IMR-90 (cell line): ENCODE measurements at regions not wholly inside any gene's neighbourhood (a gene's known extent, or its start where the extent isn't known, plus 50 kb on each side); places are given as distances from the start of the nearest gene placed in this dataset.

ENCODE experiments used
- ATAC-seq: fragments of 200-7000 bp; cut with Tn5 transposase; 2 replicates; pipeline ENCODE4 v1.9.1; 2020; ENCODE audit warnings: low read depth, mild to moderate bottlenecking, moderate library complexity
- BruUV-seq: library from RNA; stranded (reverse); fragments of 400-500 nt; replicated peaks from 2 replicates; lab custom pipeline; 2021; lab: Mats Ljungman, UMichigan
- CTCF ChIA-PET: fragments of 300-600 bp; formaldehyde crosslinking; extraction: SDS; loops from one replicate; lab custom pipeline; 2021; ENCODE audit warnings: antibody characterized with exemption; lab: Yijun Ruan, JAX
- POLR2A ChIA-PET: fragments of 300-600 bp; sonication (Branson Sonifier 250); formaldehyde crosslinking; loops from one replicate; lab custom pipeline; 2022; ENCODE audit warnings: antibody characterized with exemption; ENCODE audit not compliant: unreplicated experiment; lab: Charles Lee
- DNase-seq: peaks from one replicate; pipeline ENCODE4 v3.0.0; 2013
- H2AFZ ChIP-seq: replicated peaks from 2 replicates; pipeline ENCODE3; 2013; ENCODE audit warnings: low read length, mild to moderate bottlenecking; ENCODE audit not compliant: poor library complexity
- H2AK5ac ChIP-seq: 2 replicates; pipeline ENCODE4 v1.6.1; 2013; ENCODE audit warnings: low read depth, low read length, inconsistent platforms
- H2AK9ac ChIP-seq: replicated peaks from 2 replicates; pipeline ENCODE3; 2013; ENCODE audit warnings: mild to moderate bottlenecking, low read depth, low read length, moderate library complexity; ENCODE audit not compliant: poor library complexity
- H2BK120ac ChIP-seq: 2 replicates; pipeline ENCODE4 v1.6.1; 2013; ENCODE audit warnings: low read depth, low read length, inconsistent platforms
- H2BK15ac ChIP-seq: 3 replicates; pipeline ENCODE4 v1.6.1; 2013; ENCODE audit warnings: low read depth, low read length, inconsistent platforms
- H2BK20ac ChIP-seq: 2 replicates; pipeline ENCODE4 v1.6.1; 2013; ENCODE audit warnings: low read depth, mild to moderate bottlenecking, inconsistent platforms, low read length, moderate library complexity
- H2BK5ac ChIP-seq: 2 replicates; pipeline ENCODE4 v1.6.1; 2013; ENCODE audit warnings: mild to moderate bottlenecking, low read depth, low read length, inconsistent platforms; ENCODE audit not compliant: poor library complexity, severe bottlenecking
- H3K14ac ChIP-seq: replicated peaks from 2 replicates; pipeline ENCODE4 v1.6.1; 2013; ENCODE audit warnings: low read depth, low read length, inconsistent platforms
- H3K18ac ChIP-seq: 2 replicates; pipeline ENCODE4 v1.6.1; 2013; ENCODE audit warnings: low read depth, low read length, control low read depth
- H3K23ac ChIP-seq: 2 replicates; pipeline ENCODE4 v1.6.1; 2013; ENCODE audit warnings: low read depth, low read length, inconsistent platforms
- H3K27ac ChIP-seq: 2 replicates; pipeline ENCODE4 v1.5.1; 2013; ENCODE audit warnings: mild to moderate bottlenecking, control low read depth, low read length; ENCODE audit not compliant: insufficient read depth
- H3K27me3 ChIP-seq: 2 replicates; pipeline ENCODE4 v1.6.1; 2013; ENCODE audit warnings: low read length; ENCODE audit not compliant: control insufficient read depth, insufficient read depth
- H3K36me3 ChIP-seq: 2 replicates; pipeline ENCODE4 v1.6.1; 2013; ENCODE audit warnings: low read length, mixed read lengths; ENCODE audit not compliant: control insufficient read depth, insufficient read depth
- H3K4ac ChIP-seq: 2 replicates; pipeline ENCODE4 v1.6.1; 2013; ENCODE audit warnings: low read depth, low read length, inconsistent platforms
- H3K4me1 ChIP-seq: 2 replicates; pipeline ENCODE4 v1.6.1; 2013; ENCODE audit warnings: low read length, mixed read lengths; ENCODE audit not compliant: control insufficient read depth, insufficient read depth
- H3K4me2 ChIP-seq: 2 replicates; pipeline ENCODE4 v1.6.1; 2013; ENCODE audit warnings: low read depth, mild to moderate bottlenecking, control low read depth, low read length, moderate library complexity
- H3K4me3 ChIP-seq: 2 replicates; pipeline ENCODE4 v1.5.1; 2013; ENCODE audit warnings: low read depth, mild to moderate bottlenecking, control low read depth, low read length, moderate library complexity; ENCODE audit not compliant: insufficient read depth
- H3K56ac ChIP-seq: 2 replicates; pipeline ENCODE4 v1.6.1; 2013; ENCODE audit warnings: low read length, inconsistent platforms; ENCODE audit not compliant: insufficient read depth; ENCODE audit errors: extremely low read depth
- H3K79me1 ChIP-seq, 2 experiments: 2 replicates each; pipeline ENCODE4 v1.6.1; 2013; ENCODE audit warnings: low read length in 2 of 2, inconsistent platforms in 1 of 2, low read depth in 1 of 2
- H3K9ac ChIP-seq: 2 replicates; pipeline ENCODE4 v1.6.1; 2013; ENCODE audit warnings: low read depth, low read length, control low read depth
- H3K9me1 ChIP-seq: 2 replicates; pipeline ENCODE4 v1.6.1; 2013; ENCODE audit warnings: low read length, inconsistent platforms; ENCODE audit not compliant: insufficient read depth
- H3K9me3 ChIP-seq: 2 replicates; pipeline ENCODE4 v1.6.1; 2013; ENCODE audit warnings: low read length; ENCODE audit not compliant: control insufficient read depth, insufficient read depth
- H4K20me1 ChIP-seq: 2 replicates; pipeline ENCODE4 v1.6.1; 2013; ENCODE audit warnings: low read length, inconsistent platforms; ENCODE audit not compliant: insufficient read depth
- H4K5ac ChIP-seq: 2 replicates; pipeline ENCODE4 v1.6.1; 2013; ENCODE audit warnings: mild to moderate bottlenecking, low read depth, low read length, control low read depth
- H4K8ac ChIP-seq, 2 experiments: 2 replicates each; pipeline ENCODE4 v1.6.1; 2013; ENCODE audit warnings: low read depth in 2 of 2, low read length in 2 of 2, control low read depth in 1 of 2, inconsistent platforms in 1 of 2
- H4K91ac ChIP-seq: 2 replicates; pipeline ENCODE4 v1.6.1; 2013; ENCODE audit warnings: low read depth, low read length, inconsistent platforms; ENCODE audit not compliant: insufficient read depth
- FOS ChIP-seq: fragments of 150-350 bp; IDR thresholded peaks from 2 replicates; pipeline ENCODE4 v1.6.1; 2016; ENCODE audit warnings: low read depth, low read length
- MAFK ChIP-seq: IDR thresholded peaks from 2 replicates; pipeline ENCODE4 v1.6.1; 2012; ENCODE audit warnings: low read depth, low read length, improper control_type of control experiment
- MAZ ChIP-seq: IDR thresholded peaks from 2 replicates; pipeline ENCODE4 v1.6.1; 2012; ENCODE audit warnings: low read depth, mild to moderate bottlenecking, low read length, improper control_type of control experiment, moderate library complexity, borderline replicate concordance
- MXI1 ChIP-seq: IDR thresholded peaks from 2 replicates; pipeline ENCODE4 v1.6.1; 2012; ENCODE audit warnings: low read depth, mild to moderate bottlenecking, low read length, moderate library complexity, borderline replicate concordance
- POLR2A ChIP-seq: IDR thresholded peaks from 2 replicates; pipeline ENCODE4 v1.6.1; 2012; ENCODE audit warnings: mild to moderate bottlenecking, low read depth, low read length
- RFX5 ChIP-seq: IDR thresholded peaks from 2 replicates; pipeline ENCODE4 v1.8.0; 2012; ENCODE audit warnings: low read depth, mild to moderate bottlenecking, low read length, moderate library complexity
- SMC3 ChIP-seq: fragments of 150-350 bp; IDR thresholded peaks from 2 replicates; pipeline ENCODE4 v1.6.1; 2016; ENCODE audit warnings: low read depth, mild to moderate bottlenecking, antibody characterized with exemption, low read length, moderate library complexity
- USF2 ChIP-seq: fragments of 150-350 bp; IDR thresholded peaks from 2 replicates; pipeline ENCODE4 v1.6.1; 2017; ENCODE audit warnings: mild to moderate bottlenecking, antibody characterized with exemption, low read length, low read depth
- WGBS, 2 experiments: methylation state at CpG; one replicate each; pipeline versions ENCODE4 v1.1.5 to v1.1.7; 2013; ENCODE audit warnings: missing lambda C conversion rate in 2 of 2; ENCODE audit not compliant: insufficient read length in 1 of 2; ENCODE audit errors: extremely low coverage in 2 of 2; 5-methylcytosine and 5-hydroxymethylcytosine counted together
- dilution Hi-C: fragments of 300-500 bp; cut with HindIII; formaldehyde crosslinking; loops from one replicate; pipeline ENCODE4 v1.14.3; 2018; ENCODE audit warnings: low sequenced_read_pairs; ENCODE audit not compliant: unreplicated experiment
- in situ Hi-C: fragments of 300-500 bp; cut with MboI; formaldehyde crosslinking; loops from 3 replicates; pipeline ENCODE4 v1.14.3; 2019; ENCODE audit warnings: low sequenced_read_pairs, inconsistent platforms, mixed read lengths
- intact Hi-C: fragments of 100-400 bp; cut with micrococcal nuclease; formaldehyde crosslinking; loops from 2 replicates; pipeline ENCODE4 v1.10.0; 2022
- TF ChIP-seq, protein P1 (sequence below): fragments of 150-350 bp; IDR thresholded peaks from 2 replicates; pipeline ENCODE4 v1.6.1; 2016; ENCODE audit warnings: low read depth, mild to moderate bottlenecking, low read length, moderate library complexity, borderline replicate concordance

DNA sequence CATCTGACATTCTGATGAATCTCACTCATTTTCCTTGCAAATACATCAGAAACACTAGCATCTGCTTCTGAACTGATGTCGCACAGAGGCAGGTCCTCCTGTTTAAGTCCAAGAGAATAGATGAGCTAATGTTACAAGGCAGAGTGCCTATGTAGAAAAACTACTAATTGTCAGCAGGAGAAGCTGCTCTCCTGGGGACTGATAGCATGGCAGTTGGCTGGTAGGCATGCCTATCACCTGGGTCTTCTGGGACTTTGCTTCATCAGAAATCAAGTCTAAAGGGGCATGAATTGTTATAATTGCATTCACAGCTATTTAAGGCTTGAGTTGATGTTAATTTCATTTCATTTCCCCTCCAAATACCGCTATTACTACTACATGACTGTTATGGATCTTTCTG is 457.2 kb downstream of the RAP2B start:
- dilution Hi-C loops (no loop called here), intact Hi-C loops (no loop called here), in situ Hi-C loops (no loop called here)
- H4K91ac ChIP-seq: no peak overlapping the region
- H2BK120ac ChIP-seq: no peak overlapping the region
- no peaks in the 10 kb centered on the region for H4K20me1 ChIP-seq
- H3K4me1 ChIP-seq: no peaks in the 10 kb centered on the region
- H3K18ac ChIP-seq: no peak overlapping the region
- no peak overlapping the region for H2AK9ac ChIP-seq
- no peaks in the 10 kb centered on the region for H3K36me3 ChIP-seq
- ChIA-PET POLR2A (no interaction called here), CTCF (no interaction called here)
- H3K9me3 ChIP-seq: no peaks in the 10 kb centered on the region
- no peak overlapping the region for H2AK5ac ChIP-seq
- H3K9me1 ChIP-seq: no peaks in the 10 kb centered on the region
- no peak overlapping the region for H3K27ac ChIP-seq
- no peak overlapping the region for H3K9ac ChIP-seq
- H4K8ac ChIP-seq: no peak overlapping the region
- H2AFZ ChIP-seq: no peak overlapping the region
- no peak overlapping the region for H2BK5ac ChIP-seq
- no peaks in the 10 kb centered on the region for H3K79me1 ChIP-seq
- H3K27me3 ChIP-seq: no peaks in the 10 kb centered on the region; the same call in 1 of the 2 replicates
- TF ChIP-seq FOS (no peak), POLR2A (no peak), MXI1 (no peak), MAZ (no peak), SMC3 (no peak), MAFK (no peak), RFX5 (no peak), USF2 (no peak)
- TF ChIP-seq, protein P1, sequence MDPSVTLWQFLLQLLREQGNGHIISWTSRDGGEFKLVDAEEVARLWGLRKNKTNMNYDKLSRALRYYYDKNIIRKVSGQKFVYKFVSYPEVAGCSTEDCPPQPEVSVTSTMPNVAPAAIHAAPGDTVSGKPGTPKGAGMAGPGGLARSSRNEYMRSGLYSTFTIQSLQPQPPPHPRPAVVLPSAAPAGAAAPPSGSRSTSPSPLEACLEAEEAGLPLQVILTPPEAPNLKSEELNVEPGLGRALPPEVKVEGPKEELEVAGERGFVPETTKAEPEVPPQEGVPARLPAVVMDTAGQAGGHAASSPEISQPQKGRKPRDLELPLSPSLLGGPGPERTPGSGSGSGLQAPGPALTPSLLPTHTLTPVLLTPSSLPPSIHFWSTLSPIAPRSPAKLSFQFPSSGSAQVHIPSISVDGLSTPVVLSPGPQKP: no peak
- no peak overlapping the region for H3K4me2 ChIP-seq
- WGBS, 2 experiments: no CpG with 5 or more reads among the region's 2 CpGs
- H3K56ac ChIP-seq: no peak overlapping the region
- no peak overlapping the region for H2BK15ac ChIP-seq
- no peak overlapping the region for H3K23ac ChIP-seq
- ATAC-seq: no peak
- DNase-seq: no peak
- no peak overlapping the region for H3K14ac ChIP-seq
- H3K4ac ChIP-seq: no peak overlapping the region
- no peak overlapping the region for H4K5ac ChIP-seq
- no TSS peak for BruUV-seq
- no peak overlapping the region for H2BK20ac ChIP-seq
- no peak overlapping the region for H3K4me3 ChIP-seq
